Stimulated activated naive CD8-positive, alpha-beta T cell treated with anti-CD3 and anti-CD28 coated beads, Interleukin-15, amount 100 ng/mL, for 72 hours (primary cell): ENCODE measurements at regions not wholly inside any gene's neighbourhood (a gene's known extent, or its start where the extent isn't known, plus 50 kb on each side); places are given as distances from the start of the nearest gene placed in this dataset.

Experiments
- ATAC-seq: fragments of 150-1000 bp; cut with Tn5 transposase; 2 replicates; pipeline ENCODE4 v1.10.0; 2021; ENCODE audit warnings: mild to moderate bottlenecking, moderate library complexity
- DNase-seq, 2 donors: peaks; one replicate each; pipeline ENCODE4 v3.0.0; 2021 to 2022
- H3K27ac Mint-ChIP-seq, 2 donors: one replicate each; pipeline ENCODE4 v1.8.0; 2022; ENCODE audit warnings: mild to moderate bottlenecking in 2 of 2, mixed read lengths in 2 of 2, moderate library complexity in 2 of 2
- H3K27me3 Mint-ChIP-seq: one replicate; pipeline ENCODE4 v1.8.0; 2022; ENCODE audit warnings: mixed read lengths
- H3K4me1 Mint-ChIP-seq: one replicate; pipeline ENCODE4 v1.8.0; 2022; ENCODE audit warnings: mild to moderate bottlenecking, mixed read lengths
- H3K4me3 Mint-ChIP-seq, 2 donors: one replicate each; pipeline ENCODE4 v1.8.0; 2022; ENCODE audit warnings: mild to moderate bottlenecking in 2 of 2, mixed read lengths in 2 of 2, moderate library complexity in 1 of 2
- H3K9me3 Mint-ChIP-seq, 2 donors: one replicate each; pipeline ENCODE4 v1.8.0; 2022; ENCODE audit warnings: mixed read lengths in 2 of 2

GRCh38 chr20:63100174-63100925 lies 93.6 kb upstream of the BHLHE23 start:
- Mint-ChIP-seq H3K4me3 (no peak overlapping the region), H3K27me3 (no peaks in the 10 kb centered on the region), H3K9me3 (no peaks in the 10 kb centered on the region), H3K27ac (no peak overlapping the region), H3K4me1 (peaks cover 11% of the 10 kb centered on the region)
- ATAC-seq: no peak
- DNase-seq: no peak

GRCh38 chr20:63099456-63100173 lies 92.9 kb upstream of the BHLHE23 start:
- Mint-ChIP-seq H3K4me1 (peaks cover 11% of the 10 kb centered on the region), H3K9me3 (no peaks in the 10 kb centered on the region), H3K27ac (no peak overlapping the region), H3K4me3 (no peak overlapping the region), H3K27me3 (peaks cover 6% of the 10 kb centered on the region)
- ATAC-seq (no peak), DNase-seq (no peak)

GRCh38 chr20:63098195-63098810 lies 91.5 kb upstream of the BHLHE23 start:
- Mint-ChIP-seq H3K4me1 (peaks cover 11% of the 10 kb centered on the region), H3K27ac (no peak overlapping the region), H3K4me3 (no peak overlapping the region), H3K9me3 (no peaks in the 10 kb centered on the region), H3K27me3 (peaks cover 9% of the 10 kb centered on the region)
- no peak for DNase-seq
- ATAC-seq: no peak

GRCh38 chr20:63097336-63097831 lies 90.6 kb upstream of the BHLHE23 start:
- no peak overlapping the region for H3K27ac Mint-ChIP-seq
- H3K9me3 Mint-ChIP-seq: no peaks in the 10 kb centered on the region
- ATAC-seq (no peak), DNase-seq (no peak)
- no peak overlapping the region for H3K4me3 Mint-ChIP-seq
- H3K4me1 Mint-ChIP-seq: peaks cover 7% of the 10 kb centered on the region
- H3K27me3 Mint-ChIP-seq: peaks cover 13% of the 10 kb centered on the region

- no peak for DNase-seq
- Mint-ChIP-seq H3K4me1 (peaks cover 4% of the 10 kb centered on the region), H3K27me3 (peaks cover 19% of the 10 kb centered on the region), H3K9me3 (no peaks in the 10 kb centered on the region), H3K4me3 (no peak overlapping the region), H3K27ac (no peak overlapping the region)
- no peak for ATAC-seq
These were observed 90.0 kb upstream of the BHLHE23 start for GRCh38 chr20:63096681-63097335.

- no peak for ATAC-seq
- Mint-ChIP-seq H3K4me1 (no peaks in the 10 kb centered on the region), H3K9me3 (no peaks in the 10 kb centered on the region), H3K4me3 (no peak overlapping the region), H3K27ac (no peak overlapping the region), H3K27me3 (peaks cover 27% of the 10 kb centered on the region)
- DNase-seq: no peak
These were observed 89.2 kb upstream of the BHLHE23 start for GRCh38 chr20:63095718-63096654.

- DNase-seq: no peak
- H3K4me1 Mint-ChIP-seq: no peaks in the 10 kb centered on the region
- no peak overlapping the region for H3K4me3 Mint-ChIP-seq
- no peaks in the 10 kb centered on the region for H3K9me3 Mint-ChIP-seq
- H3K27ac Mint-ChIP-seq: no peak overlapping the region
- ATAC-seq: no peak
- peaks cover 29% of the 10 kb centered on the region for H3K27me3 Mint-ChIP-seq
These were observed 88.2 kb upstream of the BHLHE23 start for GRCh38 chr20:63094767-63095499.

- DNase-seq (no peak), ATAC-seq (no peak)
- Mint-ChIP-seq H3K27me3 (peaks cover 34% of the 10 kb centered on the region), H3K9me3 (no peaks in the 10 kb centered on the region), H3K27ac (no peak overlapping the region), H3K4me1 (no peaks in the 10 kb centered on the region), H3K4me3 (no peak overlapping the region)
These were observed 87.4 kb upstream of the BHLHE23 start for GRCh38 chr20:63093966-63094766.

GRCh38 chr20:63092660-63093215 lies 86.0 kb upstream of the BHLHE23 start:
- ATAC-seq (no peak), DNase-seq (no peak)
- no peak overlapping the region for H3K27ac Mint-ChIP-seq
- H3K27me3 Mint-ChIP-seq: peaks cover 45% of the 10 kb centered on the region
- H3K4me1 Mint-ChIP-seq: no peaks in the 10 kb centered on the region
- H3K9me3 Mint-ChIP-seq: no peaks in the 10 kb centered on the region
- H3K4me3 Mint-ChIP-seq: no peak overlapping the region

GRCh38 chr20:63091901-63092659 lies 85.3 kb upstream of the BHLHE23 start:
- Mint-ChIP-seq H3K27ac (no peak overlapping the region), H3K27me3 (peaks cover 51% of the 10 kb centered on the region), H3K9me3 (no peaks in the 10 kb centered on the region), H3K4me3 (no peak overlapping the region), H3K4me1 (peaks cover under 1% of the 10 kb centered on the region)
- DNase-seq (no peak), ATAC-seq (peak; percentile 15)

- H3K9me3 Mint-ChIP-seq: no peaks in the 10 kb centered on the region
- peaks cover 61% of the 10 kb centered on the region for H3K27me3 Mint-ChIP-seq
- DNase-seq (no peak), ATAC-seq (no peak)
- H3K4me1 Mint-ChIP-seq: peaks cover 4% of the 10 kb centered on the region
- no peak overlapping the region for H3K4me3 Mint-ChIP-seq
- no peak overlapping the region for H3K27ac Mint-ChIP-seq
These were observed 84.2 kb upstream of the BHLHE23 start for GRCh38 chr20:63090682-63091571.

GRCh38 chr20:63090052-63090451 lies 83.3 kb upstream of the BHLHE23 start:
- DNase-seq: no peak
- H3K27ac Mint-ChIP-seq: no peak overlapping the region
- no peaks in the 10 kb centered on the region for H3K9me3 Mint-ChIP-seq

More at GRCh38 chr20:63090052-63090451, 83.3 kb upstream of the BHLHE23 start:
- H3K4me1 Mint-ChIP-seq: peaks cover 4% of the 10 kb centered on the region
- peaks cover 68% of the 10 kb centered on the region for H3K27me3 Mint-ChIP-seq
- H3K4me3 Mint-ChIP-seq: no peak overlapping the region
- ATAC-seq: no peak
